ENCODE measurements at regions not wholly inside any gene's neighbourhood (a gene's known extent, or its start where the extent isn't known, plus 50 kb on each side); places are given as distances from the start of the nearest gene placed in this dataset.
"Not testable (repeated sequence)": the region's sequence is repeated elsewhere in the genome, so short reads cannot be mapped to it uniquely, and the experiment has no call there.

DNA sequence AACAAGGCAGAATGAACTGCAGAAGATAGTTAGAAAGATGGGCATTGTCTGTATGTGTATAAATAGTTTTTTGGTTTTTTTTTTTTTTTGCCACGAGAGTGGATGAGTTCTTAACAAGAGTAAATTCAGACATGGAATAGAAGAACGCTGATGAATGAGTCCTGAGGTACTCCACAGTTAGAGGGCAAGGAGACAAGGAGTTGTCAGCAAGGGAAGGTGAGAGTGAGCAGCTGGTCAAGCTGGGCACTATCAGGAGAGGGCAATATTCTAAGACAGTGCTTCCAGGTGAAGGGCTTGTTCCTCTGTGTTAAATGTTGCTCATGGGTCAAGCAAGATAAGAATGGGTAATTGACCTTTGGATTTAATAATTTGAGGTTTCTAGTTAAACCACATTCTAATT, 138.6 kb upstream of the FAM78B start:
- DNase-seq (ENCODE audit: low read depth in 3 of 3) = no peak

DNA sequence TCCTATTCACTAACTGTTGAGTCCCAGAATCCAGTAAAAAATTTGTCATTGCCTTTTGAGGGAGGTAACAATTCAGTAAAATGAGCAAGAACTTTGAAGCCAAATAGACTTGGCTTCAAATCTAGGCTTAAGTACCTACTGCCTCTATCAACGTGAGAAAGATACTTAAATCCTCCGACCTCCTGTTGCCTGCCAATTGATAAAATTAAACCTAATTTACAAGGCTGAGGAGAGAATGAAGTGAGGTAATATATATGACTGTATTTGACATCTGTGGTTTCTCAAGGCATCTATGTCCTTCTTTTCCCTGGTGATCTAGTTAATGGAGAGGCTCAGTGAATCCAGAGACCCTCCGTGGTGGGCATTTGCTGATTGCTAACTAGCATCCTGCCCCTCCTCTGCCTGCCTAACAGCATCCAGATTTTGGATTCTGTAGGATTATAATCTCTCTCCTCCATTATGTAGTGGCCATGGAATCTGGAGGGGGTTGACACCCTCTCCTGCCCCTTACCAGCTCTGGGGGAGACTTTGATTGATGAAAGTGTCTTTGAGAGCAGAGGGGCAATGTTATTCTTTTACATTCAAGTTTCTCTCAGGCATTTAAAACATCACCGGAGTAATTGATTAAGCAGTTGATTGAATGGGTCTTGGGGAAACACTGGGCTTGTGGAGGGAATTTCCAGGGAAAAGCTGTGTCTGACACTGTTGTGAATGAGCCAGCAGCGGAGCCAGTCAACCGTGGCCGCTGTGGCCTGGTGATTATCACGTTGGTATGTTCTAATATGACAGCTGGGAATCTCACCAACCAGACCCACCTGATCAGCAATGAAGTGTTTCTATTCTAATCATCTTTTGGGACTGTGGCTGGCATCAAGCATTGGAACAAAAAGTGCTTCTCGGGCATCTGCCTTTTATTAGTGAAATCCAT, 140.7 kb upstream of the FAM78B start:
- no peak for DNase-seq (ENCODE audit: low read depth in 3 of 3)

GRCh38 chr1:166316306-166316705, 149.5 kb upstream of the FAM78B start:
- not testable (repeated sequence) for DNase-seq (ENCODE audit: low read depth in 3 of 3)

DNA sequence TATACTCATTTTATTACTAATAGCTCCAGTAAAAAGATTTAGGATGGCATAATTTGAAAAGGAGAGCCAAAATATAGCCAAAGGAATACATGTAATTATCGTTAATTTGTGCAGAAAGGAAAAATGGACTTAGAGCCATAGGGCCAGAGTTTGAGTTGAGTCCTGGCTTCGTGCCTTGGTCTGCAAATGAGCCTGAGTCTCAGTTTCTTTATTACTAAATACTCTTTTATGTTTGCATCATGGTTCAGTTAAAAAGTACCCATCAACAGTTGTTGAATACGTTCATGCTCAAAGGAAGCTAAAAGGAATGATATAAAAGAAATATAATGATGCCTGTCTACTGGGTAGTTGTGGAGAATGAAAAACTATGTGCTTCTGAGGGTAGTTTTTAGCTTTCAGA, 155.7 kb upstream of the FAM78B start:
- DNase-seq (ENCODE audit: low read depth in 3 of 3) = no peak

DNA sequence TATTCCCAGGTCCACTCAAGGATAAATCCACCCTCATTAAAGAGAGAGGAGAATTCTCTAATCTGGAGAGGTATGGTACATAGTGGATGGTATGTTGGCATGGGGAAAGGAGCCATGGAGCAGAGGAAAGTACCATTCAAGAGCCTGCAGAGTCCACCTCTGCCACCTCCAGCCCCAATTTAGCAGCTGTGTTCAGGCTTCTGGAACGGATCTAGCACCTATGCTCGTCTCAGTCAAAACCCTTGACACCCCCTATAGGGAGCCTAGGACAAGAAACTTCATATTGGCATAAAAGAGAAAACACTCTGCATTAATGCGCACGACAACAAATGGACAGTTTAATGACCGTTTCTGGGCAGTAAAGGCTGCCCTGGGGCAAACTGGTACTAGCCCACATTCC, 161.1 kb upstream of the FAM78B start:
- DNase-seq (ENCODE audit: low read depth in 3 of 3) = no peak

GRCh38 chr1:166328956-166329355, 162.2 kb upstream of the FAM78B start:
- DNase-seq (ENCODE audit: low read depth in 3 of 3) = no peak

- no peak for DNase-seq (ENCODE audit: low read depth in 3 of 3)
Observed at GRCh38 chr1:166330096-166330495, 163.3 kb upstream of the FAM78B start.

GRCh38 chr1:166338105-166338504, 171.3 kb upstream of the FAM78B start:
- no peak for DNase-seq (ENCODE audit: low read depth in 3 of 3)

DNA sequence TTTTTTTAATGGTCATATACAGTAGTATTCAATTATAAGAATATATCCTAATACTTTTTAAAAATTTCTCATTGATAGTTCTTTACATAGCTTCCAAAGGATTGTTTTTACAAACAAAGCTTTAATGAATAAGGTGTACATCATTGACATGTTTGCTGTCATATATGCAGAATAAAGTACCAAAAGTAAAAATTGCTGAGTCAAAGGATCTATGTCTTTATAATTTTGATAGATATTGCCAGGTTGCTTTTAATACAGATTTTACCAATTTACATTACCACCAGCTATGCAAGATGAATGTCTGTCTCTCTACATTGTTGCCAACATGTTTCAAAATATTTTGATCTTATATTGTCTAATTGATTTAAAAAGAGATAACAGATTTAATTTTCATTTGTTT, 173.9 kb upstream of the FAM78B start:
- no peak for DNase-seq (ENCODE audit: low read depth in 3 of 3)

GRCh38 chr1:166343276-166343675, 176.5 kb upstream of the FAM78B start:
- no peak for DNase-seq (ENCODE audit: low read depth in 3 of 3)

GRCh38 chr1:166350490-166350889, 183.7 kb upstream of the FAM78B start:
- DNase-seq (ENCODE audit: low read depth in 3 of 3) = no peak

DNA sequence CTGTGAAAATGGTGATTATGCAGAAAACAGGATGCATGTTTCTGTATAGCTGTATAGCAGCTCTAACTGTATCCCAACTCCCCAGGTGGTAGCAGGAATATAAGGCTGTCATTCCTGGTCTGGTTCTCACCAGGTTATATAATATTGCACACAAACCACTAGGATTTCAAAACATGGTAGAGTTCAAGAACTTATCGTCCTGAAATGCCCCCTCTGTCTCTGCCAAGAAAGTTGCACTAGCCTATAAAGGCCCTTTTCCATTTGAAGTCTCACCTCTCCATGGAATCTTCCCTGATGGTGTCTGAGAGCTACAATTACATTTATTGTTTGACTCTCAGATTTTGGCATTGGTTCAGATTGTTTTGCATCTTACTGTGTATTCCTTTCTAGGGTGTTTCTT, 184.9 kb upstream of the FAM78B start:
- no peak for DNase-seq (ENCODE audit: low read depth in 3 of 3)

GRCh38 chr1:166353213-166353612, 186.4 kb upstream of the FAM78B start:
- DNase-seq (ENCODE audit: low read depth in 3 of 3) = no peak

GRCh38 chr1:166354406-166354805, 187.6 kb upstream of the FAM78B start:
- DNase-seq (ENCODE audit: low read depth in 3 of 3) = no peak

GRCh38 chr1:166365081-166365480, 198.3 kb upstream of the FAM78B start:
- no peak for DNase-seq (ENCODE audit: low read depth in 3 of 3)

DNA sequence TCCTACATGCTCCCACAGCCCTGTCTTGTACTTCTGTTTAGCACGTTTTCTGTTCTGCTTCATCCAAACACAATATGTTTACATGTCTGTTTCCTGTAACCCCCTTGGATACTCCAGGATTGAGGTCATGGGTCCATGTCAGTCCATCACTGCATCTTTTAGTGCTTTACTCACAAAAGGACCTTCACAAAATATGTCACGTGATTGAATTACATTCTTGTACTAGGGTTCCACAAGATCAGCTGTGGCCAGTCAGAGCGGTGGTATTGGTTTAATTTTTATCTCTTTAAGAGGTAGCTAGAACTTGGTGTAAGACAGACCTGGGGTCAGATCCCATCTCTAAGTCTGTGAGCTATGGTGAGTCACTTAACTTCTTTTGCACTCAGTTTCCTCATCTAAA, 201.2 kb upstream of the FAM78B start:
- no peak for DNase-seq (ENCODE audit: low read depth in 3 of 3)

GRCh38 chr1:166377896-166378295, 211.1 kb upstream of the FAM78B start:
- no peak for DNase-seq (ENCODE audit: low read depth in 3 of 3)

DNA sequence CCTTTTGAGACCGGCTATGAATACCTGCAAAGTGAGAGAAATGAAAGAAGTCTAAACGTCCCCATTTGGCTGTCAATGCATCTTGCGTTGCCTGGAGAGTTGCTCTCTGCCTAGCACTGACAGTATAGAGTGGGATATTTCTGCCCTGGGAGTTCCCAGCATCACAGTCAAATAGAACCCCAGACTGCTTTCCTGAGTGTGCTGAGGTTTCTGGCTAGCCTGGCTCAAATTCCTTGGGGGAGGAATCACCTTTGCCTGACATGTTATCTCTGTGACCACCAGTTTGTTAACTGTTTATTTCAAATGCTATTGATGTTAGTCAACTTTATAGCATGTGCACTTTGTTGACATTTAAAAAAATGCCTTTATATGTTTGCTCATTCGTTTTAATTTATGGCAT, 212.0 kb upstream of the FAM78B start:
- no peak for DNase-seq (ENCODE audit: low read depth in 3 of 3)

DNA sequence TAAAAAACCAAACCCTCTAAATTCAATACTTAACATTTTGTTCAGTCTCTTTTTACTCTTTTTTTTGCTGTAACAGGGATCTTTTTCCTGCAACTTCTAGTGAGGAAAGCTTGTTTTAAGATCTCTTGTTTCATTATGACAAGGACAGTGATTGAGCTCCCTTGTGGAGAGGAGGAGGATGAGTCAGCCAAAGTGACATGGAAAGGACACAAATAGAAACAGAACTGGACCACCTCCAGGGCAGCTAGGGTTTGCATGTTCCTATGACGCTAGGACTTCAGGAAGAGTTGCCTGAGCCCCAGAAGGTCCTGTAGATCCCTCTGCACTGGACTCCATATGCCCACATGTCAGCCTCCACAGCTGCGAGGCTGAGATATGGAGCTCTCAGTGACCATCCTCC, 212.6 kb upstream of the FAM78B start:
- DNase-seq (ENCODE audit: low read depth in 3 of 3) = no peak

- DNase-seq (ENCODE audit: low read depth in 3 of 3) = no peak
Observed at GRCh38 chr1:166383137-166383536, 216.3 kb upstream of the FAM78B start.

- DNase-seq (ENCODE audit: low read depth in 3 of 3) = no peak
Observed at GRCh38 chr1:166383635-166384346, 217.0 kb upstream of the FAM78B start.

- DNase-seq (ENCODE audit: low read depth in 3 of 3) = no peak
Observed at GRCh38 chr1:166384948-166385347, 218.1 kb upstream of the FAM78B start.

GRCh38 chr1:166390366-166391033, 223.7 kb upstream of the FAM78B start:
- no peak for DNase-seq (ENCODE audit: low read depth in 3 of 3)
